IMR-90 (cell line): ENCODE measurements at regions not wholly inside any gene's neighbourhood (a gene's known extent, or its start where the extent isn't known, plus 50 kb on each side); places are given as distances from the start of the nearest gene placed in this dataset.

Experiments used
- ATAC-seq: fragments of 200-7000 bp; cut with Tn5 transposase; 2 replicates; pipeline ENCODE4 v1.9.1; 2020; ENCODE audit warnings: low read depth, mild to moderate bottlenecking, moderate library complexity
- BruUV-seq: library from RNA; stranded (reverse); fragments of 400-500 nt; replicated peaks from 2 replicates; lab custom pipeline; 2021; lab: Mats Ljungman, UMichigan
- CTCF ChIA-PET: fragments of 300-600 bp; formaldehyde crosslinking; extraction: SDS; loops from one replicate; lab custom pipeline; 2021; ENCODE audit warnings: antibody characterized with exemption; lab: Yijun Ruan, JAX
- POLR2A ChIA-PET: fragments of 300-600 bp; sonication (Branson Sonifier 250); formaldehyde crosslinking; loops from one replicate; lab custom pipeline; 2022; ENCODE audit warnings: antibody characterized with exemption; ENCODE audit not compliant: unreplicated experiment; lab: Charles Lee
- DNase-seq: peaks from one replicate; pipeline ENCODE4 v3.0.0; 2013
- H2AFZ ChIP-seq: replicated peaks from 2 replicates; pipeline ENCODE3; 2013; ENCODE audit warnings: low read length, mild to moderate bottlenecking; ENCODE audit not compliant: poor library complexity
- H2AK5ac ChIP-seq: 2 replicates; pipeline ENCODE4 v1.6.1; 2013; ENCODE audit warnings: low read depth, low read length, inconsistent platforms
- H2AK9ac ChIP-seq: replicated peaks from 2 replicates; pipeline ENCODE3; 2013; ENCODE audit warnings: mild to moderate bottlenecking, low read depth, low read length, moderate library complexity; ENCODE audit not compliant: poor library complexity
- H2BK120ac ChIP-seq: 2 replicates; pipeline ENCODE4 v1.6.1; 2013; ENCODE audit warnings: low read depth, low read length, inconsistent platforms
- H2BK15ac ChIP-seq: 3 replicates; pipeline ENCODE4 v1.6.1; 2013; ENCODE audit warnings: low read depth, low read length, inconsistent platforms
- H2BK20ac ChIP-seq: 2 replicates; pipeline ENCODE4 v1.6.1; 2013; ENCODE audit warnings: low read depth, mild to moderate bottlenecking, inconsistent platforms, low read length, moderate library complexity
- H2BK5ac ChIP-seq: 2 replicates; pipeline ENCODE4 v1.6.1; 2013; ENCODE audit warnings: mild to moderate bottlenecking, low read depth, low read length, inconsistent platforms; ENCODE audit not compliant: poor library complexity, severe bottlenecking
- H3K14ac ChIP-seq: replicated peaks from 2 replicates; pipeline ENCODE4 v1.6.1; 2013; ENCODE audit warnings: low read depth, low read length, inconsistent platforms
- H3K18ac ChIP-seq: 2 replicates; pipeline ENCODE4 v1.6.1; 2013; ENCODE audit warnings: low read depth, low read length, control low read depth
- H3K23ac ChIP-seq: 2 replicates; pipeline ENCODE4 v1.6.1; 2013; ENCODE audit warnings: low read depth, low read length, inconsistent platforms
- H3K27ac ChIP-seq: 2 replicates; pipeline ENCODE4 v1.5.1; 2013; ENCODE audit warnings: mild to moderate bottlenecking, control low read depth, low read length; ENCODE audit not compliant: insufficient read depth
- H3K27me3 ChIP-seq: 2 replicates; pipeline ENCODE4 v1.6.1; 2013; ENCODE audit warnings: low read length; ENCODE audit not compliant: control insufficient read depth, insufficient read depth
- H3K36me3 ChIP-seq: 2 replicates; pipeline ENCODE4 v1.6.1; 2013; ENCODE audit warnings: low read length, mixed read lengths; ENCODE audit not compliant: control insufficient read depth, insufficient read depth
- H3K4ac ChIP-seq: 2 replicates; pipeline ENCODE4 v1.6.1; 2013; ENCODE audit warnings: low read depth, low read length, inconsistent platforms
- H3K4me1 ChIP-seq: 2 replicates; pipeline ENCODE4 v1.6.1; 2013; ENCODE audit warnings: low read length, mixed read lengths; ENCODE audit not compliant: control insufficient read depth, insufficient read depth
- H3K4me2 ChIP-seq: 2 replicates; pipeline ENCODE4 v1.6.1; 2013; ENCODE audit warnings: low read depth, mild to moderate bottlenecking, control low read depth, low read length, moderate library complexity
- H3K4me3 ChIP-seq: 2 replicates; pipeline ENCODE4 v1.5.1; 2013; ENCODE audit warnings: low read depth, mild to moderate bottlenecking, control low read depth, low read length, moderate library complexity; ENCODE audit not compliant: insufficient read depth
- H3K56ac ChIP-seq: 2 replicates; pipeline ENCODE4 v1.6.1; 2013; ENCODE audit warnings: low read length, inconsistent platforms; ENCODE audit not compliant: insufficient read depth; ENCODE audit errors: extremely low read depth
- H3K79me1 ChIP-seq, 2 experiments: 2 replicates each; pipeline ENCODE4 v1.6.1; 2013; ENCODE audit warnings: low read length in 2 of 2, inconsistent platforms in 1 of 2, low read depth in 1 of 2
- H3K9ac ChIP-seq: 2 replicates; pipeline ENCODE4 v1.6.1; 2013; ENCODE audit warnings: low read depth, low read length, control low read depth
- H3K9me1 ChIP-seq: 2 replicates; pipeline ENCODE4 v1.6.1; 2013; ENCODE audit warnings: low read length, inconsistent platforms; ENCODE audit not compliant: insufficient read depth
- H3K9me3 ChIP-seq: 2 replicates; pipeline ENCODE4 v1.6.1; 2013; ENCODE audit warnings: low read length; ENCODE audit not compliant: control insufficient read depth, insufficient read depth
- H4K20me1 ChIP-seq: 2 replicates; pipeline ENCODE4 v1.6.1; 2013; ENCODE audit warnings: low read length, inconsistent platforms; ENCODE audit not compliant: insufficient read depth
- H4K5ac ChIP-seq: 2 replicates; pipeline ENCODE4 v1.6.1; 2013; ENCODE audit warnings: mild to moderate bottlenecking, low read depth, low read length, control low read depth
- H4K8ac ChIP-seq, 2 experiments: 2 replicates each; pipeline ENCODE4 v1.6.1; 2013; ENCODE audit warnings: low read depth in 2 of 2, low read length in 2 of 2, control low read depth in 1 of 2, inconsistent platforms in 1 of 2
- H4K91ac ChIP-seq: 2 replicates; pipeline ENCODE4 v1.6.1; 2013; ENCODE audit warnings: low read depth, low read length, inconsistent platforms; ENCODE audit not compliant: insufficient read depth
- BHLHE40 ChIP-seq: fragments of 150-350 bp; IDR thresholded peaks from 2 replicates; pipeline ENCODE4 v1.6.1; 2016; ENCODE audit warnings: mild to moderate bottlenecking, low read depth, low read length
- CEBPB ChIP-seq: IDR thresholded peaks from 2 replicates; pipeline ENCODE4 v1.6.1; 2012; ENCODE audit warnings: low read depth, low read length, improper control_type of control experiment
- CHD1 ChIP-seq: IDR thresholded peaks from 2 replicates; pipeline ENCODE4 v1.6.1; 2012; ENCODE audit warnings: low read depth, low read length, improper control_type of control experiment
- FOS ChIP-seq: fragments of 150-350 bp; IDR thresholded peaks from 2 replicates; pipeline ENCODE4 v1.6.1; 2016; ENCODE audit warnings: low read depth, low read length
- MAFK ChIP-seq: IDR thresholded peaks from 2 replicates; pipeline ENCODE4 v1.6.1; 2012; ENCODE audit warnings: low read depth, low read length, improper control_type of control experiment
- MAZ ChIP-seq: IDR thresholded peaks from 2 replicates; pipeline ENCODE4 v1.6.1; 2012; ENCODE audit warnings: low read depth, mild to moderate bottlenecking, low read length, improper control_type of control experiment, moderate library complexity, borderline replicate concordance
- MXI1 ChIP-seq: IDR thresholded peaks from 2 replicates; pipeline ENCODE4 v1.6.1; 2012; ENCODE audit warnings: low read depth, mild to moderate bottlenecking, low read length, moderate library complexity, borderline replicate concordance
- NFE2L2 ChIP-seq: fragments of 150-350 bp; IDR thresholded peaks from 2 replicates; pipeline ENCODE4 v1.6.1; 2016; ENCODE audit warnings: low read depth, mild to moderate bottlenecking, low read length
- POLR2A ChIP-seq: IDR thresholded peaks from 2 replicates; pipeline ENCODE4 v1.6.1; 2012; ENCODE audit warnings: mild to moderate bottlenecking, low read depth, low read length
- RAD21 ChIP-seq: IDR thresholded peaks from 2 replicates; pipeline ENCODE4 v1.6.1; 2012; ENCODE audit warnings: low read length, improper control_type of control experiment
- RCOR1 ChIP-seq: IDR thresholded peaks from 2 replicates; pipeline ENCODE4 v1.6.1; 2012; ENCODE audit warnings: mild to moderate bottlenecking, low read length, improper control_type of control experiment; ENCODE audit not compliant: insufficient replicate concordance
- RFX5 ChIP-seq: IDR thresholded peaks from 2 replicates; pipeline ENCODE4 v1.8.0; 2012; ENCODE audit warnings: low read depth, mild to moderate bottlenecking, low read length, moderate library complexity
- SMC3 ChIP-seq: fragments of 150-350 bp; IDR thresholded peaks from 2 replicates; pipeline ENCODE4 v1.6.1; 2016; ENCODE audit warnings: low read depth, mild to moderate bottlenecking, antibody characterized with exemption, low read length, moderate library complexity
- WGBS, 2 experiments: methylation state at CpG; one replicate each; pipeline versions ENCODE4 v1.1.5 to v1.1.7; 2013; ENCODE audit warnings: missing lambda C conversion rate in 2 of 2; ENCODE audit not compliant: insufficient read length in 1 of 2; ENCODE audit errors: extremely low coverage in 2 of 2; 5-methylcytosine and 5-hydroxymethylcytosine counted together
- dilution Hi-C: fragments of 300-500 bp; cut with HindIII; formaldehyde crosslinking; loops from one replicate; pipeline ENCODE4 v1.14.3; 2018; ENCODE audit warnings: low sequenced_read_pairs; ENCODE audit not compliant: unreplicated experiment
- in situ Hi-C: fragments of 300-500 bp; cut with MboI; formaldehyde crosslinking; loops from 3 replicates; pipeline ENCODE4 v1.14.3; 2019; ENCODE audit warnings: low sequenced_read_pairs, inconsistent platforms, mixed read lengths
- intact Hi-C: fragments of 100-400 bp; cut with micrococcal nuclease; formaldehyde crosslinking; loops from 2 replicates; pipeline ENCODE4 v1.10.0; 2022
- TF ChIP-seq, protein P1 (sequence below): fragments of 150-350 bp; IDR thresholded peaks from 2 replicates; pipeline ENCODE4 v1.6.1; 2017; ENCODE audit warnings: mild to moderate bottlenecking, antibody characterized with exemption, low read length, low read depth
- TF ChIP-seq, protein P2 (sequence below): fragments of 150-350 bp; IDR thresholded peaks from 2 replicates; pipeline ENCODE4 v1.6.1; 2016; ENCODE audit warnings: low read depth, mild to moderate bottlenecking, low read length, moderate library complexity, borderline replicate concordance
- TF ChIP-seq, protein P3 (sequence below): conservative IDR thresholded peaks from 2 replicates; pipeline ENCODE4 v1.5.1; 2012; ENCODE audit warnings: mild to moderate bottlenecking, low read depth, low read length, improper control_type of control experiment

DNA sequence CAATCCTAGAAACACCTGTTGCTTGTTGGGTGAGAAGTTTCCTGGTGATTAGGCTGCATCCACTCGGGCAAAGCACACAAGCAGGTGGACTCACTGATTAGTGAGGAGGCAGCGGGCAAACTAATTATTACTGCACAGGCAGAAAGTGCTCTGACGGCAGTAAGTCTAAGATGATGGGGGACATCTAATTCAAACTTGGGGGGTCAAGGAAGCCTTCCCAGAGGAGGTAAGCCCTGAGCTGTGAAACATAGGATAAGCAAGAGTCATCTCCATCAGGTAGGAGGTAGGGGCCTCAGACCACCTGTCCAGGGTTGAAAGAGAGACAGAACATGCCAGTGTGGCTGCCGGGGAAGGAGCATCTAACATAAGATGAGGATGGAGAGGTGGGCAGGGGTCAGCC lies 1578.4 kb upstream of the TMEM132C start:
- BruUV-seq = no TSS peak
- ATAC-seq = no peak
- Histone ChIP-seq H2BK5ac (no peak overlapping the region), H2BK120ac (no peak overlapping the region), H3K4me1 (no peaks in the 10 kb centered on the region), H2BK20ac (no peak overlapping the region), H3K9me1 (no peaks in the 10 kb centered on the region), H3K56ac (no peak overlapping the region), H2AFZ (no peak overlapping the region), H4K20me1 (no peaks in the 10 kb centered on the region), H4K5ac (no peak overlapping the region), H2BK15ac (no peak overlapping the region), H2AK9ac (no peak overlapping the region), H3K27ac (no peak overlapping the region), H3K18ac (no peak overlapping the region), H3K4ac (no peak overlapping the region), H3K4me3 (no peak overlapping the region), H3K9ac (no peak overlapping the region), H3K27me3 (no peaks in the 10 kb centered on the region), H3K79me1 (no peaks in the 10 kb centered on the region), H3K14ac (no peak overlapping the region), H4K91ac (no peak overlapping the region), H3K9me3 (peaks cover 26% of the 10 kb centered on the region), H3K4me2 (no peak overlapping the region), H2AK5ac (no peak overlapping the region), H3K23ac (no peak overlapping the region), H3K36me3 (no peaks in the 10 kb centered on the region), H4K8ac (no peak overlapping the region)
- TF ChIP-seq SMC3 (no peak), CEBPB (no peak), BHLHE40 (no peak), RCOR1 (no peak), NFE2L2 (no peak), RFX5 (no peak), MAFK (no peak), CHD1 (no peak), MXI1 (no peak), POLR2A (no peak), FOS (no peak), RAD21 (no peak), MAZ (no peak)
- TF ChIP-seq, protein P1, sequence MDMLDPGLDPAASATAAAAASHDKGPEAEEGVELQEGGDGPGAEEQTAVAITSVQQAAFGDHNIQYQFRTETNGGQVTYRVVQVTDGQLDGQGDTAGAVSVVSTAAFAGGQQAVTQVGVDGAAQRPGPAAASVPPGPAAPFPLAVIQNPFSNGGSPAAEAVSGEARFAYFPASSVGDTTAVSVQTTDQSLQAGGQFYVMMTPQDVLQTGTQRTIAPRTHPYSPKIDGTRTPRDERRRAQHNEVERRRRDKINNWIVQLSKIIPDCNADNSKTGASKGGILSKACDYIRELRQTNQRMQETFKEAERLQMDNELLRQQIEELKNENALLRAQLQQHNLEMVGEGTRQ = no peak
- TF ChIP-seq, protein P2, sequence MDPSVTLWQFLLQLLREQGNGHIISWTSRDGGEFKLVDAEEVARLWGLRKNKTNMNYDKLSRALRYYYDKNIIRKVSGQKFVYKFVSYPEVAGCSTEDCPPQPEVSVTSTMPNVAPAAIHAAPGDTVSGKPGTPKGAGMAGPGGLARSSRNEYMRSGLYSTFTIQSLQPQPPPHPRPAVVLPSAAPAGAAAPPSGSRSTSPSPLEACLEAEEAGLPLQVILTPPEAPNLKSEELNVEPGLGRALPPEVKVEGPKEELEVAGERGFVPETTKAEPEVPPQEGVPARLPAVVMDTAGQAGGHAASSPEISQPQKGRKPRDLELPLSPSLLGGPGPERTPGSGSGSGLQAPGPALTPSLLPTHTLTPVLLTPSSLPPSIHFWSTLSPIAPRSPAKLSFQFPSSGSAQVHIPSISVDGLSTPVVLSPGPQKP = no peak
- TF ChIP-seq, protein P3, sequence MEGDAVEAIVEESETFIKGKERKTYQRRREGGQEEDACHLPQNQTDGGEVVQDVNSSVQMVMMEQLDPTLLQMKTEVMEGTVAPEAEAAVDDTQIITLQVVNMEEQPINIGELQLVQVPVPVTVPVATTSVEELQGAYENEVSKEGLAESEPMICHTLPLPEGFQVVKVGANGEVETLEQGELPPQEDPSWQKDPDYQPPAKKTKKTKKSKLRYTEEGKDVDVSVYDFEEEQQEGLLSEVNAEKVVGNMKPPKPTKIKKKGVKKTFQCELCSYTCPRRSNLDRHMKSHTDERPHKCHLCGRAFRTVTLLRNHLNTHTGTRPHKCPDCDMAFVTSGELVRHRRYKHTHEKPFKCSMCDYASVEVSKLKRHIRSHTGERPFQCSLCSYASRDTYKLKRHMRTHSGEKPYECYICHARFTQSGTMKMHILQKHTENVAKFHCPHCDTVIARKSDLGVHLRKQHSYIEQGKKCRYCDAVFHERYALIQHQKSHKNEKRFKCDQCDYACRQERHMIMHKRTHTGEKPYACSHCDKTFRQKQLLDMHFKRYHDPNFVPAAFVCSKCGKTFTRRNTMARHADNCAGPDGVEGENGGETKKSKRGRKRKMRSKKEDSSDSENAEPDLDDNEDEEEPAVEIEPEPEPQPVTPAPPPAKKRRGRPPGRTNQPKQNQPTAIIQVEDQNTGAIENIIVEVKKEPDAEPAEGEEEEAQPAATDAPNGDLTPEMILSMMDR = no peak
- ChIA-PET POLR2A (no interaction called here), CTCF (no interaction called here)
- DNase-seq = no peak
- dilution Hi-C loops = no loop called here
- 67% methylated on average over 3 of the region's 4 CpGs; no CpG with 5 or more reads in 1 of the 2 experiments for WGBS, 2 experiments
- intact Hi-C loops = no loop called here
- in situ Hi-C loops = no loop called here
